SK-N-SH treated with all-trans-retinoic acid at 6 μM for 48 hours (cell line): ENCODE measurements at regions not wholly inside any gene's neighbourhood (a gene's known extent, or its start where the extent isn't known, plus 50 kb on each side); places are given as distances from the start of the nearest gene placed in this dataset.

Source experiments
- PATZ1 ChIP-seq: fragments of 250-450 bp; sonication (Bioruptor Pico); IDR thresholded peaks from 2 replicates; pipeline ENCODE4 v1.8.0; 2020; ENCODE audit warnings: mild to moderate bottlenecking, moderate library complexity, borderline replicate concordance
- PPARA ChIP-seq: fragments of 250-450 bp; sonication (Bioruptor Pico); IDR thresholded peaks from 2 replicates; pipeline ENCODE4 v1.5.0; 2020; ENCODE audit warnings: mild to moderate bottlenecking, borderline replicate concordance
- RARB ChIP-seq: fragments of 250-450 bp; sonication (Bioruptor Pico); IDR thresholded peaks from 2 replicates; pipeline ENCODE4 v1.8.0; 2021; ENCODE audit warnings: mild to moderate bottlenecking, moderate library complexity
- TSHZ2 ChIP-seq: fragments of 250-450 bp; sonication (Bioruptor Pico); IDR thresholded peaks from 2 replicates; pipeline ENCODE4 v1.5.0; 2020; ENCODE audit warnings: mild to moderate bottlenecking, moderate library complexity
- ZFP3 ChIP-seq: fragments of 250-450 bp; sonication (Bioruptor Pico); IDR thresholded peaks from 2 replicates; pipeline ENCODE4 v1.5.0; 2020; ENCODE audit warnings: mild to moderate bottlenecking, moderate library complexity
- ZNF70 ChIP-seq: fragments of 450-650 bp; formaldehyde crosslinking; IDR thresholded peaks from 2 replicates; pipeline ENCODE4 v1.5.0; 2020; ENCODE audit warnings: mild to moderate bottlenecking, moderate library complexity

- no peak for TF ChIP-seq TSHZ2
- no peak for TF ChIP-seq RARB
- TF ChIP-seq ZNF70 (CRISPR knock-in tag), result no peak
- TF ChIP-seq PPARA, result no peak
- TF ChIP-seq ZFP3 (CRISPR knock-in tag), result no peak
- TF ChIP-seq PATZ1 (CRISPR knock-in tag), result no peak
These were observed 53.2 kb upstream of the KATNAL1 start for GRCh38 chr13:30360586-30360985.
